Peyer's patch (tissue), 4 donors: ENCODE measurements at regions not wholly inside any gene's neighbourhood (a gene's known extent, or its start where the extent isn't known, plus 50 kb on each side); places are given as distances from the start of the nearest gene placed in this dataset.

Experiments
- POLR2A ChIP-seq, 2 donors: fragments of 450-650 bp; IDR thresholded peaks; one replicate each; pipeline ENCODE4 v1.5.1; 2017; ENCODE audit warnings: antibody characterized with exemption in 2 of 2, mild to moderate bottlenecking in 2 of 2, moderate library complexity in 2 of 2
- TF ChIP-seq, protein P1 (sequence below), 6 experiments: fragments of 450-650 bp in 4 of 6; fragments of 200-600 bp in 2 of 6; sonication (generic) in 1 of 6; IDR thresholded peaks; one replicate each; pipeline ENCODE4 v1.5.1; 2017 to 2019; ENCODE audit warnings: antibody characterized with exemption in 6 of 6, mild to moderate bottlenecking in 3 of 6, moderate library complexity in 1 of 6

DNA sequence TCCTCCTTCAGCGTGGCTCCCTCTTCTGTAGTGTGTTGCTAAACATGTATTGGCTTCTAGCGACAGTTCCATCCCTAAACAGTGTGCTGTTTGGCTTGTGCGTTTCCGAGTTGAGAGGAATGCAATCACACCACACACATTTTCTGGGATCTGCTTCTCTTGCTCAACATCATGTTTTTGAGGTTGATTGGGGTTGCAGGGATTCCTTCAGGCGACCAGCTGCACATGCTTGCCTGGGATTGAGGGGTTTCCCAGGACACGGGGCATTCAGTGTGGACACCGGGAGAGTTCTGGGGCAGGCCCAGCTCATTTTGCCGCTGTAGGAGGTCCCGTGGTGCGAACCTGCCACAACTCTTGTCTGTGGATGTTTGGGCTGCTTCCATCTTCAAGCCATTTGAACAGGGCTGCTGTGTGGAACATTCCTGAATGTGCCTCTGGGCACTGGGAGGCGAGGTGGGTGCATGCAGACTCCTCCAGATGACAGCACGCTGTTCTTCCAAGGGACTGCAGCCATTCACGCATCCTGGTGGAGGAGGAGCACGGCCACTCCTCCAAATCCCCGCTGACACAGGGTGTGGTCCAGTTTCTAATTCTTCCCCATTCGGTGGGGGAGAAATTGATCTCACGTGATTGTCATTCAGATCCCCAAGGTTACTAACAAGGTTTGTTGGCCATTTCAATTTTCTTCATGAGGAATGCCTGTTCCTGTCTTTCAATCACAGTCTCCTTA lies 82.8 kb downstream of the PLXNA1 start:
- TF ChIP-seq, protein P1, sequence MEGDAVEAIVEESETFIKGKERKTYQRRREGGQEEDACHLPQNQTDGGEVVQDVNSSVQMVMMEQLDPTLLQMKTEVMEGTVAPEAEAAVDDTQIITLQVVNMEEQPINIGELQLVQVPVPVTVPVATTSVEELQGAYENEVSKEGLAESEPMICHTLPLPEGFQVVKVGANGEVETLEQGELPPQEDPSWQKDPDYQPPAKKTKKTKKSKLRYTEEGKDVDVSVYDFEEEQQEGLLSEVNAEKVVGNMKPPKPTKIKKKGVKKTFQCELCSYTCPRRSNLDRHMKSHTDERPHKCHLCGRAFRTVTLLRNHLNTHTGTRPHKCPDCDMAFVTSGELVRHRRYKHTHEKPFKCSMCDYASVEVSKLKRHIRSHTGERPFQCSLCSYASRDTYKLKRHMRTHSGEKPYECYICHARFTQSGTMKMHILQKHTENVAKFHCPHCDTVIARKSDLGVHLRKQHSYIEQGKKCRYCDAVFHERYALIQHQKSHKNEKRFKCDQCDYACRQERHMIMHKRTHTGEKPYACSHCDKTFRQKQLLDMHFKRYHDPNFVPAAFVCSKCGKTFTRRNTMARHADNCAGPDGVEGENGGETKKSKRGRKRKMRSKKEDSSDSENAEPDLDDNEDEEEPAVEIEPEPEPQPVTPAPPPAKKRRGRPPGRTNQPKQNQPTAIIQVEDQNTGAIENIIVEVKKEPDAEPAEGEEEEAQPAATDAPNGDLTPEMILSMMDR (IDR thresholded peaks at IDR 0.05), result no peak
- no peak for TF ChIP-seq POLR2A (IDR thresholded peaks at IDR 0.05)
